Cardiac muscle cell (in vitro differentiated cells and primary cell): ENCODE measurements at regions not wholly inside any gene's neighbourhood (a gene's known extent, or its start where the extent isn't known, plus 50 kb on each side); places are given as distances from the start of the nearest gene placed in this dataset.
A peak's percentile ranks its signal among the peaks of the same experiment; 100 is the strongest.

Experiments used
- DNase-seq, 2 donors: peaks; one replicate each; pipeline versions ENCODE4 v3.0.0 to v3.0.0-alpha.2; 2010 to 2017; ENCODE audit warnings: low read depth in 1 of 2, low spot score in 1 of 2
- H3K27ac ChIP-seq: fragments of 200-600 bp; sonication (generic); 2 replicates; pipeline ENCODE4 v1.5.1; 2016
- H3K27me3 ChIP-seq: fragments of 200-600 bp; sonication (generic); 2 replicates; pipeline ENCODE4 v1.6.0; 2016; ENCODE audit warnings: control low read depth
- H3K36me3 ChIP-seq: fragments of 200-600 bp; sonication (generic); 2 replicates; pipeline ENCODE4 v1.5.1; 2016; ENCODE audit warnings: control low read depth
- H3K4me1 ChIP-seq: fragments of 200-600 bp; sonication (generic); 2 replicates; pipeline ENCODE4 v1.8.1; 2017; ENCODE audit warnings: low read depth, mild to moderate bottlenecking, mixed run types
- H3K4me3 ChIP-seq: fragments of 200-600 bp; sonication (generic); 2 replicates; pipeline ENCODE4 v1.5.1; 2016; ENCODE audit warnings: mild to moderate bottlenecking
- H3K9me3 ChIP-seq: fragments of 200-600 bp; sonication (generic); 2 replicates; pipeline ENCODE4 v1.5.1; 2017; ENCODE audit warnings: low read depth, mild to moderate bottlenecking, control low read depth
- CTCF ChIP-seq: IDR thresholded peaks from 2 replicates; pipeline ENCODE4 v1.5.1; 2012; ENCODE audit warnings: low read depth, mild to moderate bottlenecking, low read length

DNA sequence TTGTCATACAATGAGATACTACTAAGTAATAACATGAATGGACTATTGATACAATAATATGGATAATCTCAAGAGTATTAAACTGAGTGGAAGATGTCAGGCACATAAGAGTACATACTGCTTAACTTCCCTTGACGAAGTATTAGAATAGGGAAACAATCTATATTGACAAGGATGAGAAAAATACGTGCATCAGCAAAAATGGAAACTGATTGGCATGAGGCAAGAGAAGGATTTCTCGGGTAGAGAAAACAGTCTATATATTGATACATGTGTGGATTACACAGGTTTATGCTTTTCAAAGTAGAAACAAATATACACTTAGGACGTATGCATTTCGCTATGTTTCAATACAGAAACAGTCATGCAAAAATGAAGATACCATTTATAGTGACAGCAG, 57.4 kb downstream of the PRR20E start:
- no peak for TF ChIP-seq CTCF
- H3K27me3 ChIP-seq = no peaks in the 10 kb centered on the region
- H3K27ac ChIP-seq = no peak overlapping the region
- no peaks in the 10 kb centered on the region for H3K9me3 ChIP-seq
- H3K36me3 ChIP-seq = no peaks in the 10 kb centered on the region
- H3K4me1 ChIP-seq = no peaks in the 10 kb centered on the region
- no peak overlapping the region for H3K4me3 ChIP-seq
- no peak for DNase-seq

GRCh38 chr13:57250472-57250871, 83.5 kb downstream of the PRR20E start:
- Histone ChIP-seq H3K4me1 (no peaks in the 10 kb centered on the region), H3K4me3 (no peak overlapping the region), H3K27ac (no peak overlapping the region), H3K9me3 (no peaks in the 10 kb centered on the region), H3K27me3 (no peaks in the 10 kb centered on the region), H3K36me3 (no peaks in the 10 kb centered on the region)
- no peak for TF ChIP-seq CTCF
- no peak for DNase-seq

GRCh38 chr13:57253551-57253950, 86.6 kb downstream of the PRR20E start:
- no peak overlapping the region for H3K27ac ChIP-seq
- no peaks in the 10 kb centered on the region for H3K4me1 ChIP-seq
- H3K27me3 ChIP-seq = no peaks in the 10 kb centered on the region
- H3K9me3 ChIP-seq = no peaks in the 10 kb centered on the region
- H3K36me3 ChIP-seq = no peaks in the 10 kb centered on the region
- no peak overlapping the region for H3K4me3 ChIP-seq
- DNase-seq = no peak
- no peak for TF ChIP-seq CTCF

DNA sequence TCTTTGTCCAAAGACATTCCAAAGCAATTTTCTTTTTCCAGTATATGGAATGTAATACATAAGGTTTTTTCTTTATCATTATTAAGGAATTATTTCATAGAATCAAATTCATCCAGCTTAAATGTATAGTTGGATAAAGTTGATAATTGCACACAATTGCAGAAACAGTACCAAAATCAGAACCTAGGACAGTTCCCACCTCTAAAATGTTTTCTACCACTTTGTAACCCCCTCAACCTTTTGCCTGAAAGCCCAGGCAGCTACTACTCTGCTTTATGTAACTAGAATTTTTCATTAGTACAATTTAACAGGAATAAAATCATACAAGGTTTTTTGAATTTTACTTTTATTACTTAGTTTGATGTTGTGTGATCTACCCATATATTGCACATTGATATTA, 98.0 kb downstream of the PRR20E start:
- Histone ChIP-seq H3K9me3 (no peaks in the 10 kb centered on the region), H3K27me3 (no peaks in the 10 kb centered on the region), H3K4me1 (no peaks in the 10 kb centered on the region), H3K4me3 (no peak overlapping the region), H3K36me3 (no peaks in the 10 kb centered on the region), H3K27ac (no peak overlapping the region)
- DNase-seq = peak in 1 of 2 donors; percentile 32
- no peak for TF ChIP-seq CTCF

GRCh38 chr13:57270493-57270892, 103.5 kb downstream of the PRR20E start:
- no peak for TF ChIP-seq CTCF
- Histone ChIP-seq H3K27me3 (no peaks in the 10 kb centered on the region), H3K9me3 (no peaks in the 10 kb centered on the region), H3K4me1 (no peaks in the 10 kb centered on the region), H3K4me3 (no peak overlapping the region), H3K27ac (no peak overlapping the region), H3K36me3 (no peaks in the 10 kb centered on the region)
- DNase-seq = no peak

DNA sequence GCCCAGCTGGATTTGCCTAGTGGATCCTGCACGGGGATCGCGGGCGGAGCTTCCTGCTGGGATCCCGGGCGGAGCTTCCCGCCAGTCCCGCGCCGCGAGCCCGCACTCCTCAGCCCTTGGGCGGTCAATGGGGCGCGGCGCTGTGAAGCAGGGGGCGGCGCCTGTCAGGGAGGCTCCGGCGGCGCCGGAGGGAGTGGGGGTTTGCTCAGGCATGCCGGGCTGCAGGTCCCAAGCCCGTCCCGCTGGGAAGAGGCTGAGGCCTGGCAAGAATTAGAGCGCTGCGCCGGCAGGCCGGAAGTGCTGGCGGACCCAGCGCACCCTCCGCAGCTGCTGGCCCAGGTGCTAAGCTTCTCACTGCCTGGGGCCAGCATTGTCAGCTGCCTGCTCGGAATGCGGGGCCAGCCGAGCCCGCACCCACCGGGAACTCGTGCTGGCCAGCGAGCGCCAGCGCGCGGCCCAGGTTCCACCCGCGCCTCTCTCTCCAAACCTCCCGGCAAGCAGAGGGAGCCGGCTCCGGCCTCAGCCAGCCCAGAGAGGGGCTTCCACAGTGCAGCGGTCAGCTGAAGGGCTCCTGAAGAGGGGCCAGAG, 119.6 kb downstream of the PRR20E start:
- Histone ChIP-seq H3K27ac (no peak overlapping the region), H3K27me3 (no peaks in the 10 kb centered on the region), H3K9me3 (no peaks in the 10 kb centered on the region), H3K36me3 (no peaks in the 10 kb centered on the region), H3K4me1 (no peaks in the 10 kb centered on the region), H3K4me3 (no peak overlapping the region)
- no peak for DNase-seq
- no peak for TF ChIP-seq CTCF
